Suprapubic skin (tissue), 4 donors: ENCODE measurements at regions not wholly inside any gene's neighbourhood (a gene's known extent, or its start where the extent isn't known, plus 50 kb on each side); places are given as distances from the start of the nearest gene placed in this dataset.

Experiments
- DNase-seq, 2 donors: peaks; one replicate each; pipeline ENCODE4 v3.0.0-alpha.2; 2019; ENCODE audit warnings: low spot score in 2 of 2
- H3K27ac ChIP-seq: fragments of 200-600 bp; sonication (generic); one replicate; pipeline ENCODE4 v1.5.1; 2019
- H3K27me3 ChIP-seq: fragments of 200-600 bp; sonication (generic); one replicate; pipeline ENCODE4 v1.5.1; 2019
- H3K36me3 ChIP-seq: fragments of 200-600 bp; sonication (generic); one replicate; pipeline ENCODE4 v1.5.1; 2019
- H3K4me1 ChIP-seq: fragments of 200-600 bp; sonication (generic); one replicate; pipeline ENCODE4 v1.5.1; 2019
- H3K4me3 ChIP-seq: fragments of 200-600 bp; sonication (generic); one replicate; pipeline ENCODE4 v1.5.1; 2019; ENCODE audit warnings: mild to moderate bottlenecking
- H3K9me3 ChIP-seq: fragments of 200-600 bp; sonication (generic); one replicate; pipeline ENCODE4 v1.5.1; 2019
- CTCF ChIP-seq, 2 donors: fragments of 200-600 bp in 1 of 2; fragments of 450-650 bp in 1 of 2; sonication (generic) in 1 of 2; IDR thresholded peaks; one replicate each; pipeline ENCODE4 v1.5.1; 2016 to 2019; ENCODE audit warnings: antibody characterized with exemption in 2 of 2, mild to moderate bottlenecking in 1 of 2, moderate library complexity in 1 of 2
- EP300 ChIP-seq: sonication (generic); formaldehyde crosslinking; IDR thresholded peaks from one replicate; pipeline ENCODE4 v1.6.1; 2017; ENCODE audit warnings: antibody characterized with exemption
- POLR2A ChIP-seq, 2 donors: fragments of 450-650 bp; IDR thresholded peaks; one replicate each; pipeline ENCODE4 v1.6.1; 2017; ENCODE audit warnings: antibody characterized with exemption in 2 of 2, mild to moderate bottlenecking in 2 of 2, moderate library complexity in 2 of 2
- POLR2AphosphoS5 ChIP-seq, 3 donors: sonication (generic); formaldehyde crosslinking; IDR thresholded peaks; one replicate each; pipeline ENCODE4 v1.6.1; 2017; ENCODE audit warnings: antibody characterized with exemption in 3 of 3
- WGBS: methylation state at CpG from one replicate; pipeline ENCODE4 v1.1.5; 2018; 5-methylcytosine and 5-hydroxymethylcytosine counted together

- 70% methylated on average over 8 of the region's 11 CpGs for WGBS
- no peaks in the 10 kb centered on the region for H3K27me3 ChIP-seq
- no peaks in the 10 kb centered on the region for H3K9me3 ChIP-seq
- TF ChIP-seq POLR2AphosphoS5 (IDR thresholded peaks at IDR 0.05): no peak
- TF ChIP-seq EP300: no peak
- TF ChIP-seq POLR2A (IDR thresholded peaks at IDR 0.05): no peak
- TF ChIP-seq CTCF (IDR thresholded peaks at IDR 0.05): no peak
- H3K27ac ChIP-seq: no peak overlapping the region
- no peak overlapping the region for H3K4me3 ChIP-seq
- H3K36me3 ChIP-seq: peaks cover 74% of the 10 kb centered on the region
- peaks cover 23% of the 10 kb centered on the region for H3K4me1 ChIP-seq
- DNase-seq: peak; percentile 53 to 54
Measured at GRCh38 chr17:77493238-77493820, 352.6 kb downstream of the SEC14L1 start.

GRCh38 chr17:77493901-77494663 lies 353.3 kb downstream of the SEC14L1 start:
- 81% methylated on average over 9 of the region's 9 CpGs for WGBS
- Histone ChIP-seq H3K27ac (no peak overlapping the region), H3K4me1 (peaks cover 23% of the 10 kb centered on the region), H3K36me3 (peaks cover 74% of the 10 kb centered on the region), H3K4me3 (no peak overlapping the region), H3K27me3 (no peaks in the 10 kb centered on the region), H3K9me3 (no peaks in the 10 kb centered on the region)
- peak; percentile 48 to 65 for DNase-seq
- no peak for TF ChIP-seq CTCF (IDR thresholded peaks at IDR 0.05)
- no peak for TF ChIP-seq POLR2AphosphoS5 (IDR thresholded peaks at IDR 0.05)
- TF ChIP-seq POLR2A (IDR thresholded peaks at IDR 0.05): no peak
- no peak for TF ChIP-seq EP300

GRCh38 chr17:77494664-77495435 lies 354.1 kb downstream of the SEC14L1 start:
- Histone ChIP-seq H3K27ac (no peak overlapping the region), H3K27me3 (no peaks in the 10 kb centered on the region), H3K36me3 (peaks cover 74% of the 10 kb centered on the region), H3K4me3 (no peak overlapping the region), H3K4me1 (peaks cover 17% of the 10 kb centered on the region), H3K9me3 (no peaks in the 10 kb centered on the region)
- TF ChIP-seq CTCF (IDR thresholded peaks at IDR 0.05) (peak; percentile 94 to 99), POLR2A (IDR thresholded peaks at IDR 0.05) (no peak), POLR2AphosphoS5 (IDR thresholded peaks at IDR 0.05) (peak in 2 of 3 donors; percentile 45 to 67)
- DNase-seq: peak; percentile 84 to 93
- 25% methylated on average over 18 of the region's 18 CpGs for WGBS

- peaks cover 71% of the 10 kb centered on the region for H3K36me3 ChIP-seq
- no peaks in the 10 kb centered on the region for H3K27me3 ChIP-seq
- peaks cover 10% of the 10 kb centered on the region for H3K4me1 ChIP-seq
Measured at GRCh38 chr17:77495575-77495974, 354.8 kb downstream of the SEC14L1 start.

More at GRCh38 chr17:77495575-77495974, 354.8 kb downstream of the SEC14L1 start:
- no peak for TF ChIP-seq POLR2A (IDR thresholded peaks at IDR 0.05)
- no peak for TF ChIP-seq POLR2AphosphoS5 (IDR thresholded peaks at IDR 0.05)
- TF ChIP-seq CTCF (IDR thresholded peaks at IDR 0.05): no peak
- TF ChIP-seq EP300: no peak
- DNase-seq: peak; percentile 49 to 65
- H3K9me3 ChIP-seq: no peaks in the 10 kb centered on the region
- H3K4me3 ChIP-seq: no peak overlapping the region
- H3K27ac ChIP-seq: no peak overlapping the region
- 86% methylated on average over 11 of the region's 11 CpGs for WGBS
